ENCODE measurements at regions not wholly inside any gene's neighbourhood (a gene's known extent, or its start where the extent isn't known, plus 50 kb on each side); places are given as distances from the start of the nearest gene placed in this dataset.

DNA sequence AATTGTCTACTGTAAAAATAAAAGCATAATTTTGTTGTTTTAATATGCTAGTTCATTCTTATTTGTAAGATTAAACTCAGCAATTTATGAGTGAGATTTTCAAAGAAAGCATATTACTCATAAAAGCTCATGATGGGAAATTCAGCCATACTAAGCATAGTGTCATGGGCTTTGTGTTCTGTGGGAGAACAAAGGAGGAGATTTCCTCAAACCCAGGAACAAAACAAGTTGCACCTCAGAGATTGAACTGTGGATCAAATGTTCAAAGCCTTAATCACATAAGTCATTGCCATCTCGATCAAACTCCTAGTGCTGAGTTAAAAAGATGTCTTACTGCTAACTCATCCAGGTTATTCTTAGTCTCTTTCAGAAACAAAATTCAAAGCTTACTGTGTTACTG is 85.6 kb upstream of the PDZRN3 start:
- TF ChIP-seq, protein P1, sequence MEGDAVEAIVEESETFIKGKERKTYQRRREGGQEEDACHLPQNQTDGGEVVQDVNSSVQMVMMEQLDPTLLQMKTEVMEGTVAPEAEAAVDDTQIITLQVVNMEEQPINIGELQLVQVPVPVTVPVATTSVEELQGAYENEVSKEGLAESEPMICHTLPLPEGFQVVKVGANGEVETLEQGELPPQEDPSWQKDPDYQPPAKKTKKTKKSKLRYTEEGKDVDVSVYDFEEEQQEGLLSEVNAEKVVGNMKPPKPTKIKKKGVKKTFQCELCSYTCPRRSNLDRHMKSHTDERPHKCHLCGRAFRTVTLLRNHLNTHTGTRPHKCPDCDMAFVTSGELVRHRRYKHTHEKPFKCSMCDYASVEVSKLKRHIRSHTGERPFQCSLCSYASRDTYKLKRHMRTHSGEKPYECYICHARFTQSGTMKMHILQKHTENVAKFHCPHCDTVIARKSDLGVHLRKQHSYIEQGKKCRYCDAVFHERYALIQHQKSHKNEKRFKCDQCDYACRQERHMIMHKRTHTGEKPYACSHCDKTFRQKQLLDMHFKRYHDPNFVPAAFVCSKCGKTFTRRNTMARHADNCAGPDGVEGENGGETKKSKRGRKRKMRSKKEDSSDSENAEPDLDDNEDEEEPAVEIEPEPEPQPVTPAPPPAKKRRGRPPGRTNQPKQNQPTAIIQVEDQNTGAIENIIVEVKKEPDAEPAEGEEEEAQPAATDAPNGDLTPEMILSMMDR (IDR thresholded peaks at IDR 0.05): no peak
- no peak for TF ChIP-seq POLR2A (IDR thresholded peaks at IDR 0.05)

Data from esophagus squamous epithelium (tissue), 4 donors.